HG02588 (cell line): ENCODE measurements at regions not wholly inside any gene's neighbourhood (a gene's known extent, or its start where the extent isn't known, plus 50 kb on each side); places are given as distances from the start of the nearest gene placed in this dataset.

ENCODE experiments used
- ATAC-seq: cut with Tn5 transposase; IDR thresholded peaks from one replicate; pipeline ENCODE4 v1.9.1; 2021; ENCODE audit warnings: mild to moderate bottlenecking, moderate library complexity; ENCODE audit not compliant: unreplicated experiment

- no peak for ATAC-seq
These were observed 78.6 kb upstream of the GALNT5 start for GRCh38 chr2:157178874-157179273.

- no peak for ATAC-seq
These were observed 78.0 kb upstream of the GALNT5 start for GRCh38 chr2:157179324-157180105.

GRCh38 chr2:157180359-157180758 is 77.1 kb upstream of the GALNT5 start:
- ATAC-seq = no peak

GRCh38 chr2:157181234-157181633 is 76.3 kb upstream of the GALNT5 start:
- no peak for ATAC-seq

GRCh38 chr2:157182204-157182709 is 75.2 kb upstream of the GALNT5 start:
- ATAC-seq = no peak

GRCh38 chr2:157182834-157183396 is 74.6 kb upstream of the GALNT5 start:
- ATAC-seq = no peak

- ATAC-seq = no peak
These were observed 73.2 kb upstream of the GALNT5 start for GRCh38 chr2:157184161-157184895.

- no peak for ATAC-seq
These were observed 71.9 kb upstream of the GALNT5 start for GRCh38 chr2:157185476-157186227.

- no peak for ATAC-seq
These were observed 67.4 kb upstream of the GALNT5 start for GRCh38 chr2:157190151-157190550.

- ATAC-seq = no peak
These were observed 66.3 kb upstream of the GALNT5 start for GRCh38 chr2:157191186-157191585.

- peak; percentile 91 for ATAC-seq
These were observed 64.8 kb upstream of the GALNT5 start for GRCh38 chr2:157192445-157193423.

- ATAC-seq = no peak
These were observed 64.0 kb upstream of the GALNT5 start for GRCh38 chr2:157193461-157193860.

- ATAC-seq = peak; percentile 54
These were observed 63.3 kb upstream of the GALNT5 start for GRCh38 chr2:157194097-157194688.

GRCh38 chr2:157194844-157195243 is 62.7 kb upstream of the GALNT5 start:
- no peak for ATAC-seq

- no peak for ATAC-seq
These were observed 60.5 kb upstream of the GALNT5 start for GRCh38 chr2:157196956-157197355.

GRCh38 chr2:157197848-157198247 is 59.7 kb upstream of the GALNT5 start:
- no peak for ATAC-seq

GRCh38 chr2:157203651-157204050 is 53.9 kb upstream of the GALNT5 start:
- no peak for ATAC-seq

GRCh38 chr2:157204401-157204800 is 53.1 kb upstream of the GALNT5 start:
- ATAC-seq = no peak

GRCh38 chr2:157206916-157207315 is 50.6 kb upstream of the GALNT5 start:
- no peak for ATAC-seq
